ENCODE measurements at regions not wholly inside any gene's neighbourhood (a gene's known extent, or its start where the extent isn't known, plus 50 kb on each side); places are given as distances from the start of the nearest gene placed in this dataset.

DNA sequence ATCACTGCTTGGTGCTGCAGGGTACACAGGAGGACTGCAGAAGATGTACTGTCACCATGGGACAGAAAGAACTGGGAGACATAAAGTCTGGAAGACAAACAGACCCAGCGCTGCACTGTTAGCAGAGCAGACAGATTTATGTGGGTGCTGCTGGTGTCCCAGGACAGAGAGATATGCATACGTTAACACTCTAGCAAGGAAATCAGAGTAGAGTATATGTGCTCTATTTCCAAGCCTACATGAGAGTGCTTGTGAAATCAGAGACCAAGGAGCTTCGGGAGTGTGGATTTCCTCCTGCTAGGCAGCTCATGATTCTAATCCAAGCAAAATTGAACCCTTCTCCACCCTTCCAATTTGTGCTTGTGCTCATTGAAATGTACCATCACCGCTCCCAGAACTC lies 416.5 kb downstream of the VRK1 start:
- no peaks in the 10 kb centered on the region for H3K79me2 ChIP-seq (ENCODE audit: insufficient read depth, low read length)
- H3K27ac ChIP-seq (ENCODE audit: extremely low read length, insufficient read depth, low read length): no peak overlapping the region
- CTCF ChIA-PET (ENCODE audit: low intra/inter-chr PET ratio, low total read pairs): no interaction called here
- H3K36me3 ChIP-seq (replicated peaks in 1 of 2; ENCODE audit: control insufficient read depth in 1 of 2, insufficient read depth in 2 of 2, low read length in 2 of 2): no peaks in the 10 kb centered on the region
- no peaks in the 10 kb centered on the region for H4K20me1 ChIP-seq (ENCODE audit: insufficient read depth, low read length)
- ATAC-seq (no peak), DNase-seq (ENCODE audit: low spot score) (no peak), FAIRE-seq (no peak)
- H3K4me1 ChIP-seq (ENCODE audit: insufficient read depth, low read length): no peaks in the 10 kb centered on the region
- intact Hi-C loops (cut with micrococcal nuclease; ENCODE audit: unreplicated experiment) (no loop called here), in situ Hi-C loops (cut with HindIII; ENCODE audit: extremely low pct_ligation_motif_present, low pct_unique_long_range_greater_than_20kb) (no loop called here)
- H2AFZ ChIP-seq (ENCODE audit: low read length): no peak overlapping the region
- BruUV-seq (replicated peaks): no TSS peak
- POLR2A ChIA-PET: no interaction called here
- no peaks in the 10 kb centered on the region for H3K9me3 ChIP-seq (ENCODE audit: low read length)
- H3K4me3 ChIP-seq (replicated peaks in 1 of 3; ENCODE audit: insufficient read depth in 1 of 3, low read depth in 2 of 3, low read length in 3 of 3): no peak overlapping the region
- H3K27me3 ChIP-seq (ENCODE audit: control insufficient read depth in 1 of 2, insufficient read depth in 2 of 2, low read length in 2 of 2): peaks cover 0 to 4% of the 10 kb centered on the region in 2 experiments; a peak in 2 of 5 replicates
- no peak overlapping the region for H3K4me2 ChIP-seq (ENCODE audit: low read depth, low read length)
- 0% methylated on average over 4 of the region's 4 CpGs for WGBS (ENCODE audit: low lambda C conversion rate)
- H3K9ac ChIP-seq (ENCODE audit: insufficient read depth, low read depth, low read length): no peak overlapping the region
- TF ChIP-seq, protein P1, sequence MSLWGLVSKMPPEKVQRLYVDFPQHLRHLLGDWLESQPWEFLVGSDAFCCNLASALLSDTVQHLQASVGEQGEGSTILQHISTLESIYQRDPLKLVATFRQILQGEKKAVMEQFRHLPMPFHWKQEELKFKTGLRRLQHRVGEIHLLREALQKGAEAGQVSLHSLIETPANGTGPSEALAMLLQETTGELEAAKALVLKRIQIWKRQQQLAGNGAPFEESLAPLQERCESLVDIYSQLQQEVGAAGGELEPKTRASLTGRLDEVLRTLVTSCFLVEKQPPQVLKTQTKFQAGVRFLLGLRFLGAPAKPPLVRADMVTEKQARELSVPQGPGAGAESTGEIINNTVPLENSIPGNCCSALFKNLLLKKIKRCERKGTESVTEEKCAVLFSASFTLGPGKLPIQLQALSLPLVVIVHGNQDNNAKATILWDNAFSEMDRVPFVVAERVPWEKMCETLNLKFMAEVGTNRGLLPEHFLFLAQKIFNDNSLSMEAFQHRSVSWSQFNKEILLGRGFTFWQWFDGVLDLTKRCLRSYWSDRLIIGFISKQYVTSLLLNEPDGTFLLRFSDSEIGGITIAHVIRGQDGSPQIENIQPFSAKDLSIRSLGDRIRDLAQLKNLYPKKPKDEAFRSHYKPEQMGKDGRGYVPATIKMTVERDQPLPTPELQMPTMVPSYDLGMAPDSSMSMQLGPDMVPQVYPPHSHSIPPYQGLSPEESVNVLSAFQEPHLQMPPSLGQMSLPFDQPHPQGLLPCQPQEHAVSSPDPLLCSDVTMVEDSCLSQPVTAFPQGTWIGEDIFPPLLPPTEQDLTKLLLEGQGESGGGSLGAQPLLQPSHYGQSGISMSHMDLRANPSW (CRISPR knock-in tag; IDR thresholded peaks at IDR 0.05; ENCODE audit: borderline replicate concordance): no peak
- TF ChIP-seq MTA3 (CRISPR knock-in tag; IDR thresholded peaks at IDR 0.05) (no peak), ZNF549 (CRISPR knock-in tag; IDR thresholded peaks at IDR 0.05) (no peak), ZNF430 (CRISPR knock-in tag; IDR thresholded peaks at IDR 0.05) (no peak), SP5 (CRISPR knock-in tag; IDR thresholded peaks at IDR 0.05; ENCODE audit: borderline replicate concordance, low read depth) (no peak), ARNT2 (CRISPR knock-in tag; IDR thresholded peaks at IDR 0.05; ENCODE audit: low read depth) (no peak), RXRB (CRISPR knock-in tag; IDR thresholded peaks at IDR 0.05; ENCODE audit: borderline replicate concordance) (no peak)
- TF ChIP-seq, protein P2, sequence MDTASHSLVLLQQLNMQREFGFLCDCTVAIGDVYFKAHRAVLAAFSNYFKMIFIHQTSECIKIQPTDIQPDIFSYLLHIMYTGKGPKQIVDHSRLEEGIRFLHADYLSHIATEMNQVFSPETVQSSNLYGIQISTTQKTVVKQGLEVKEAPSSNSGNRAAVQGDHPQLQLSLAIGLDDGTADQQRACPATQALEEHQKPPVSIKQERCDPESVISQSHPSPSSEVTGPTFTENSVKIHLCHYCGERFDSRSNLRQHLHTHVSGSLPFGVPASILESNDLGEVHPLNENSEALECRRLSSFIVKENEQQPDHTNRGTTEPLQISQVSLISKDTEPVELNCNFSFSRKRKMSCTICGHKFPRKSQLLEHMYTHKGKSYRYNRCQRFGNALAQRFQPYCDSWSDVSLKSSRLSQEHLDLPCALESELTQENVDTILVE (CRISPR knock-in tag; IDR thresholded peaks at IDR 0.05): no peak
- TF ChIP-seq, protein P3, sequence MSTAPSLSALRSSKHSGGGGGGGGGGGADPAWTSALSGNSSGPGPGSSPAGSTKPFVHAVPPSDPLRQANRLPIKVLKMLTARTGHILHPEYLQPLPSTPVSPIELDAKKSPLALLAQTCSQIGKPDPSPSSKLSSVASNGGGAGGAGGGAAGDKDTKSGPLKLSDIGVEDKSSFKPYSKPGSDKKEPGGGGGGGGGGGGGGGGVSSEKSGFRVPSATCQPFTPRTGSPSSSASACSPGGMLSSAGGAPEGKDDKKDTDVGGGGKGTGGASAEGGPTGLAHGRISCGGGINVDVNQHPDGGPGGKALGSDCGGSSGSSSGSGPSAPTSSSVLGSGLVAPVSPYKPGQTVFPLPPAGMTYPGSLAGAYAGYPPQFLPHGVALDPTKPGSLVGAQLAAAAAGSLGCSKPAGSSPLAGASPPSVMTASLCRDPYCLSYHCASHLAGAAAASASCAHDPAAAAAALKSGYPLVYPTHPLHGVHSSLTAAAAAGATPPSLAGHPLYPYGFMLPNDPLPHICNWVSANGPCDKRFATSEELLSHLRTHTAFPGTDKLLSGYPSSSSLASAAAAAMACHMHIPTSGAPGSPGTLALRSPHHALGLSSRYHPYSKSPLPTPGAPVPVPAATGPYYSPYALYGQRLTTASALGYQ (CRISPR knock-in tag; IDR thresholded peaks at IDR 0.05): no peak
- TF ChIP-seq, protein P4, sequence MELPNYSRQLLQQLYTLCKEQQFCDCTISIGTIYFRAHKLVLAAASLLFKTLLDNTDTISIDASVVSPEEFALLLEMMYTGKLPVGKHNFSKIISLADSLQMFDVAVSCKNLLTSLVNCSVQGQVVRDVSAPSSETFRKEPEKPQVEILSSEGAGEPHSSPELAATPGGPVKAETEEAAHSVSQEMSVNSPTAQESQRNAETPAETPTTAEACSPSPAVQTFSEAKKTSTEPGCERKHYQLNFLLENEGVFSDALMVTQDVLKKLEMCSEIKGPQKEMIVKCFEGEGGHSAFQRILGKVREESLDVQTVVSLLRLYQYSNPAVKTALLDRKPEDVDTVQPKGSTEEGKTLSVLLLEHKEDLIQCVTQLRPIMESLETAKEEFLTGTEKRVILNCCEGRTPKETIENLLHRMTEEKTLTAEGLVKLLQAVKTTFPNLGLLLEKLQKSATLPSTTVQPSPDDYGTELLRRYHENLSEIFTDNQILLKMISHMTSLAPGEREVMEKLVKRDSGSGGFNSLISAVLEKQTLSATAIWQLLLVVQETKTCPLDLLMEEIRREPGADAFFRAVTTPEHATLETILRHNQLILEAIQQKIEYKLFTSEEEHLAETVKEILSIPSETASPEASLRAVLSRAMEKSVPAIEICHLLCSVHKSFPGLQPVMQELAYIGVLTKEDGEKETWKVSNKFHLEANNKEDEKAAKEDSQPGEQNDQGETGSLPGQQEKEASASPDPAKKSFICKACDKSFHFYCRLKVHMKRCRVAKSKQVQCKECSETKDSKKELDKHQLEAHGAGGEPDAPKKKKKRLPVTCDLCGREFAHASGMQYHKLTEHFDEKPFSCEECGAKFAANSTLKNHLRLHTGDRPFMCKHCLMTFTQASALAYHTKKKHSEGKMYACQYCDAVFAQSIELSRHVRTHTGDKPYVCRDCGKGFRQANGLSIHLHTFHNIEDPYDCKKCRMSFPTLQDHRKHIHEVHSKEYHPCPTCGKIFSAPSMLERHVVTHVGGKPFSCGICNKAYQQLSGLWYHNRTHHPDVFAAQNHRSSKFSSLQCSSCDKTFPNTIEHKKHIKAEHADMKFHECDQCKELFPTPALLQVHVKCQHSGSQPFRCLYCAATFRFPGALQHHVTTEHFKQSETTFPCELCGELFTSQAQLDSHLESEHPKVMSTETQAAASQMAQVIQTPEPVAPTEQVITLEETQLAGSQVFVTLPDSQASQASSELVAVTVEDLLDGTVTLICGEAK (IDR thresholded peaks at IDR 0.05): no peak
- TF ChIP-seq, protein P4 (CRISPR knock-in tag; IDR thresholded peaks at IDR 0.05): no peak

Measured in HepG2 (cell line).